Lower lobe of right lung (tissue), 2 donors: ENCODE measurements at regions not wholly inside any gene's neighbourhood (a gene's known extent, or its start where the extent isn't known, plus 50 kb on each side); places are given as distances from the start of the nearest gene placed in this dataset.

Experiments used
- ATAC-seq, 2 donors: fragments of 200-7000 bp; cut with Tn5 transposase; one replicate each; pipeline ENCODE4 v1.9.1; 2020 to 2022; ENCODE audit warnings: mild to moderate bottlenecking in 2 of 2, moderate library complexity in 2 of 2
- DNase-seq: peaks from one replicate; pipeline ENCODE4 v3.0.0-alpha.2; 2020
- H3K27ac ChIP-seq: fragments of 200-600 bp; one replicate; pipeline ENCODE4 v1.8.0; 2022
- H3K27me3 ChIP-seq: fragments of 200-600 bp; one replicate; pipeline ENCODE4 v1.8.0; 2022; ENCODE audit warnings: low read depth
- H3K36me3 ChIP-seq: fragments of 200-600 bp; one replicate; pipeline ENCODE4 v1.8.0; 2022; ENCODE audit warnings: mild to moderate bottlenecking
- H3K4me1 ChIP-seq: fragments of 200-600 bp; one replicate; pipeline ENCODE4 v1.8.0; 2022
- H3K4me3 ChIP-seq: fragments of 200-600 bp; one replicate; pipeline ENCODE4 v1.8.0; 2022; ENCODE audit warnings: mild to moderate bottlenecking
- H3K9me3 ChIP-seq: fragments of 200-600 bp; one replicate; pipeline ENCODE4 v1.8.0; 2022
- intact Hi-C: fragments of 100-400 bp; cut with DNase I; formaldehyde crosslinking; loops from one replicate; pipeline ENCODE4 v1.11.0; 2022
- TF ChIP-seq, protein P1 (sequence below): fragments of 200-600 bp; IDR thresholded peaks from one replicate; pipeline ENCODE4 v1.8.0; 2022; ENCODE audit warnings: antibody characterized with exemption, mild to moderate bottlenecking
- donor health status: DM: no; HTN: yes; CAD: no; lungs with severe emphysema.

DNA sequence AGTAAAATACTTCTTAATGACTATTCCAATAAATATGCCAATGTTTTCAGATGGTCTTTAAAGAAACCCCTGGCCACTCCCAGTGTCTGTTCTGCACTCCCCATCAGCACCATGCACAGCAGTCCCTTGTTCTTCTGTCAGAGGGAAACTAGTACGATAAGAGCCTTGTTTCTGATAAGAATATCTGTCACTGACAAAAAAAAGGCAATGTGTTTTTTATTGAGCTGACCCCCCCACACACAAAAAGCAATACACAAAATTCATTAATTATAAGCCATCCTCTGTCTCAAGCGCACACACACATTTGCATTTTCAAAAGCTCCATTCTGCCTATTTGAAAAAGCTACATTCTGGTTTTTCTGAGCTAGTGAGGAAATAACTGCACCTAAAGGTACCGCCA is 119.1 kb downstream of the ENC1 start:
- Histone ChIP-seq H3K4me3 (no peak overlapping the region), H3K36me3 (no peaks in the 10 kb centered on the region), H3K27ac (no peak overlapping the region), H3K4me1 (no peaks in the 10 kb centered on the region), H3K9me3 (peaks cover 5% of the 10 kb centered on the region), H3K27me3 (no peaks in the 10 kb centered on the region)
- no peak for ATAC-seq
- TF ChIP-seq, protein P1, sequence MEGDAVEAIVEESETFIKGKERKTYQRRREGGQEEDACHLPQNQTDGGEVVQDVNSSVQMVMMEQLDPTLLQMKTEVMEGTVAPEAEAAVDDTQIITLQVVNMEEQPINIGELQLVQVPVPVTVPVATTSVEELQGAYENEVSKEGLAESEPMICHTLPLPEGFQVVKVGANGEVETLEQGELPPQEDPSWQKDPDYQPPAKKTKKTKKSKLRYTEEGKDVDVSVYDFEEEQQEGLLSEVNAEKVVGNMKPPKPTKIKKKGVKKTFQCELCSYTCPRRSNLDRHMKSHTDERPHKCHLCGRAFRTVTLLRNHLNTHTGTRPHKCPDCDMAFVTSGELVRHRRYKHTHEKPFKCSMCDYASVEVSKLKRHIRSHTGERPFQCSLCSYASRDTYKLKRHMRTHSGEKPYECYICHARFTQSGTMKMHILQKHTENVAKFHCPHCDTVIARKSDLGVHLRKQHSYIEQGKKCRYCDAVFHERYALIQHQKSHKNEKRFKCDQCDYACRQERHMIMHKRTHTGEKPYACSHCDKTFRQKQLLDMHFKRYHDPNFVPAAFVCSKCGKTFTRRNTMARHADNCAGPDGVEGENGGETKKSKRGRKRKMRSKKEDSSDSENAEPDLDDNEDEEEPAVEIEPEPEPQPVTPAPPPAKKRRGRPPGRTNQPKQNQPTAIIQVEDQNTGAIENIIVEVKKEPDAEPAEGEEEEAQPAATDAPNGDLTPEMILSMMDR = no peak
- intact Hi-C loops = no loop called here
- no peak for DNase-seq

DNA sequence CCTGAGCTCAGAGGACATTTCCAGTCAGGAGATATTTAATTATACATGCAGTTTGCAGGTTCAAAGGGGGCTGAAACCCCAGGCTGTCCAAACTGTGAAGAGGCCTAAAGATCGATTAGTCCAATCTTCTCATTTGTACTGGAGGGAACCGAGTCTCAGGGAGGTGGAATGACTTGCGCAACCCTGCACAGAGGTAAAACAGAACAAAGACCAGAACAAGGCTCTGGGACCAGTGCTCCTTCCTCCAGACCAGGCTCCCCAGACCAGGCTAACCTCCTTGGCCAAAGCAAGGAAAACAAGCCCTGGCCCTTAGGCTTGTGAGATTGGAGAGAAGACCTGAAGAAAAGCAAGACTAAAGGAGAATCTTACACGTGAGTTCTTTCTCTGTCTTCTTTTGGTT is 120.8 kb downstream of the ENC1 start:
- Histone ChIP-seq H3K9me3 (peaks cover 5% of the 10 kb centered on the region), H3K27me3 (no peaks in the 10 kb centered on the region), H3K36me3 (no peaks in the 10 kb centered on the region), H3K4me3 (no peak overlapping the region), H3K27ac (no peak overlapping the region), H3K4me1 (no peaks in the 10 kb centered on the region)
- TF ChIP-seq, protein P1 = no peak
- DNase-seq (no peak), ATAC-seq (no peak)
- intact Hi-C loops = no loop called here

DNA sequence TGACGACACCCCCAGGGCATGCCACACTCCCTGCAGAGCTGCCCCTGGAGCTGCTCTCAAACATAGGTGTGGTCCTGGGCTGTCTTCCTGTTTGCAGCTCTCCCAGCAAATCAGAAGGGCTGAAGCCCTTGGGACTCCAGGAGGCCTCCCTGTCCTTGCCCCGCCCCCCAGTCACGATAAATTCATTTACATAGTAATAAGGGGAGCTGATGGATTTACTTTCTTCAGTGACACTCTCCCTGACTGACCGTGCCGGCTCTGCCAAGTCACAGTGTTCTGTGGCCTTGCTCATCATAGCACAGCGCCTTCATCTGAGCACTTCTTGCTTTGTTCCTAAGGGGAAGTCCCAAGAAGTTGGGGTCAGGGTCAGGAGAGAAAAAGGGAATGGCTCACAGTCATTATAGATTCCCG is 121.4 kb downstream of the ENC1 start:
- intact Hi-C loops = no loop called here
- ATAC-seq (peak in 1 of 2 donors; percentile 46), DNase-seq (no peak)
- Histone ChIP-seq H3K27me3 (no peaks in the 10 kb centered on the region), H3K4me1 (no peaks in the 10 kb centered on the region), H3K27ac (no peak overlapping the region), H3K9me3 (peaks cover 5% of the 10 kb centered on the region), H3K36me3 (no peaks in the 10 kb centered on the region), H3K4me3 (no peak overlapping the region)
- TF ChIP-seq, protein P1 = no peak

DNA sequence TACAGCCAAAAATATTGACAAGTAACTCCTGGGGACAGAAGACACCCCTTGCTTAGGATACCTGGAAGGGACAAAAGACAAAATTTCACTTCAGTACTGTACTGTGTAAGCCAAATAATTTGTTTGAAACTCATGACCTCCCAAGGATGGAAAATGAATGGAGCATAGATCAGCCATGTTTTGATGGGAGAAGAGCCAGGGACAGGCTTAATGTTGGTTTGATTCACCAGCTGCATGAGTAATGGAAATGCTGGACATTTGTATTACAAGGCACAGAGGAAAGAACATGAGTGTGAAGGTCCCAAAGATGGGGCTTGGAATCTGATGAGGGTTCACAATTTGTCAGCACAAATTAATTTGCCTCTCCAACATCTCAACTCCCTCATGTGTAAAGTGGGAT is 122.8 kb downstream of the ENC1 start:
- ATAC-seq = no peak

DNA sequence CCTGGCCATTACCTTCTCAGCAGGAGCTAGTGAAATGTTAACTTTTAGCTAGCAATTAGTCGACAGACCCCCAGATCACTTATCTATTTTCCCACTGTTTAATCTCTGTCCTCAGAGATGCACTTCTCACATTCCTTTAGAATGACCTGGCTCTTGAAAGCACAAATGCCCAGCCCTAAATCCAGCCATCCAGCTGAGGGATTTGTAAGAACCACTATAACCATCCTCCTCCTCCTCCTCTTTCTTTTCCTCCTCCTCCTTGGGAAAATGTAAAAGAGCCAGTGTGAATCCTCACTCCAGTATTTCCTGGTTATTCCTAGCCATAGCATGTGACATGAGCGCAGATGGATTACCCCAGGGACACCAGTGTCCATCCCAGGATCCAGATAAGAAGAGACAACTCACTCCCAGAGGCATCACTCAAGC is 124.3 kb downstream of the ENC1 start:
- intact Hi-C loops = no loop called here
- H3K27me3 ChIP-seq = no peaks in the 10 kb centered on the region
- ATAC-seq = no peak
- H3K4me1 ChIP-seq = no peaks in the 10 kb centered on the region
- TF ChIP-seq, protein P1 = no peak
- no peak for DNase-seq
- no peak overlapping the region for H3K27ac ChIP-seq
- H3K4me3 ChIP-seq = no peak overlapping the region
- H3K36me3 ChIP-seq = no peaks in the 10 kb centered on the region
- H3K9me3 ChIP-seq = no peaks in the 10 kb centered on the region

More for the DNA sequence above, 122.8 kb downstream of the ENC1 start:
- Histone ChIP-seq H3K36me3 (no peaks in the 10 kb centered on the region), H3K4me3 (no peak overlapping the region), H3K9me3 (no peaks in the 10 kb centered on the region), H3K27me3 (no peaks in the 10 kb centered on the region), H3K4me1 (no peaks in the 10 kb centered on the region), H3K27ac (no peak overlapping the region)
- intact Hi-C loops = no loop called here
- DNase-seq = no peak
- TF ChIP-seq, protein P1 = no peak
